ENCODE measurements at regions not wholly inside any gene's neighbourhood (a gene's known extent, or its start where the extent isn't known, plus 50 kb on each side); places are given as distances from the start of the nearest gene placed in this dataset.
"Not testable (repeated sequence)": the region's sequence is repeated elsewhere in the genome, so short reads cannot be mapped to it uniquely, and the experiment has no call there.

- FAIRE-seq (no peak), DNase-seq (ENCODE audit: low spot score) (no peak)
Observed at GRCh38 chr14:105894978-105895881, 368.8 kb downstream of the TMEM121 start.

- FAIRE-seq = not testable (repeated sequence)
Observed at GRCh38 chr14:105896206-105896605, 369.8 kb downstream of the TMEM121 start.

GRCh38 chr14:105896961-105897724, 370.8 kb downstream of the TMEM121 start:
- FAIRE-seq; DNase-seq (ENCODE audit: low spot score): not testable (repeated sequence)

More at GRCh38 chr14:105896206-105896605, 369.8 kb downstream of the TMEM121 start:
- DNase-seq (ENCODE audit: low spot score) = not testable (repeated sequence)

DNA sequence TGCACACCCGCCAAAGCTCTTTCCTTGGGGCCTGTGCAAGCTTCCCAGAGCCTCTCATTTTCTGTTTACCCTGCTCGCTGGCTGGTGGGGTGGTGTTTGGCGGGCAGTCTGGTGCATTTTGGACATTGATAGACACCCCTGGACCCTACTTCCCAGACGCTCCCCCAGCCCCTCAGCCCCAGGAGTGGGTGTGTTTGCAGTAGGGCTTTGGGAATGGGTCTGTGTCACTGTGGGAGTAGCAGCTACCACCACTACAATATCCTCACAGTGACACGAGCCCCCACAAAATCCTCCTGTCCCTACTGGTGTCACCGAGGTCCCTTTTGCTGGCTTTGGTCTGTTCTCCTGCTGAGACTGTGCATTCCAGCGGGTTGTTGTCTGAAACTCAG, 371.3 kb downstream of the TMEM121 start:
- no peak for FAIRE-seq

DNA sequence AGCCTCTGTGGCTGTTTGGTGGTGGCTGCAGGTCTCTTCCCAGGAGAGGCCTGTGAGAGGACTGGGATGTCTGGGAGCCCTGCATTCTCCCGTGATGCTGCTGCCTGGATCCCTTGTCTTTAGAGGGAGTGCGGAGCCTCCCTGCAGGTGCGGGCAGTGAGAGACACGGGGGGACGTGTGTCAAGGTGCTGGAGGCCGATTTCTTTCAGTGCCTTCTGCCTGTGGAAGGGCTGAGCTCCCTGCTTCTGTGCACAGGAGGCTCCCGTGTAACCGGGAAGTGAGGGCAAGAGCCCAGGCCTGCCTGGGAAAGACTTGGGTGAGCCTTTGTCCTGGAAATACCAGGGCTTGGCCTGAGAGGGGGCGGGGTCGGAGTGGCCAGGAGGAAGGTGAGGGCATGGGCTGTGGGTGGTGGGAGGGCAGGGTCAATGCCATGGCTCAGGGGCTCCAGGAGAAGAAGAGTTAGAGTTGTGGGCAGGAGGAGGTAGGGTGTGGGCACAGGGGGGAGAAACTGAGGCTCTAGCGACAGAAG, 372.2 kb downstream of the TMEM121 start:
- FAIRE-seq = no peak
- DNase-seq (ENCODE audit: low spot score) = no peak

More for the DNA sequence above, 371.3 kb downstream of the TMEM121 start:
- no peak for DNase-seq (ENCODE audit: low spot score)

DNA sequence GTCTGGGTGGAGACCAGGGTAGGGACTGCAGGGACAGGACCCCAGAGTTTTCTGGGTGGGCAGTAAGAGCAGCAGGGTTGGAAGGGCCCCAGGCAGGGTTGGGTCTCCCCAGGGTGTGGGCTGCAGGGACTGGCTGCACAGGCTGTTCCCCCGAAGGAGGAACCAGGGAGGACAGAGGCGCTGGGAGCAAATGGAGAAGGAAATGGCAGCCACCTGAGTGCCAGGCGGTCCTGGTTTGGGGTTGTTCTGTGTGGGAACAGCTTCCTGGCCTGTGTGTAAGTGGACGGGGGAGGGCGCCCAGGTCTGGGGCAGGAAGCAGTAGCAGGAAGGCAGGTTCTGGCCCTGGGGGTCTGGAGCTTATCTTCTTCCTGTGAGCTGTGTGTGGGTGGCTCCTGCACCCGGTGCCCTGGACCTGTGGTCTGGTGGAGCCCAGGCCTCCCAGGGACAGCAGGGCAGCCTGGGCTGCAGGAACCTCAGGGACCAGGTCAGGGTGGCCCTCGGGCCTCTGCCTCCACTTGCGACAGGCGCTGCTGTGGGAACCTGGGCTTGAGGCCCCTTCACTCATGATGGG, 372.8 kb downstream of the TMEM121 start:
- FAIRE-seq = no peak
- no peak for DNase-seq (ENCODE audit: low spot score)

- DNase-seq (ENCODE audit: low spot score) = no peak
- no peak for FAIRE-seq
Observed at GRCh38 chr14:105899657-105900397, 373.4 kb downstream of the TMEM121 start.

DNA sequence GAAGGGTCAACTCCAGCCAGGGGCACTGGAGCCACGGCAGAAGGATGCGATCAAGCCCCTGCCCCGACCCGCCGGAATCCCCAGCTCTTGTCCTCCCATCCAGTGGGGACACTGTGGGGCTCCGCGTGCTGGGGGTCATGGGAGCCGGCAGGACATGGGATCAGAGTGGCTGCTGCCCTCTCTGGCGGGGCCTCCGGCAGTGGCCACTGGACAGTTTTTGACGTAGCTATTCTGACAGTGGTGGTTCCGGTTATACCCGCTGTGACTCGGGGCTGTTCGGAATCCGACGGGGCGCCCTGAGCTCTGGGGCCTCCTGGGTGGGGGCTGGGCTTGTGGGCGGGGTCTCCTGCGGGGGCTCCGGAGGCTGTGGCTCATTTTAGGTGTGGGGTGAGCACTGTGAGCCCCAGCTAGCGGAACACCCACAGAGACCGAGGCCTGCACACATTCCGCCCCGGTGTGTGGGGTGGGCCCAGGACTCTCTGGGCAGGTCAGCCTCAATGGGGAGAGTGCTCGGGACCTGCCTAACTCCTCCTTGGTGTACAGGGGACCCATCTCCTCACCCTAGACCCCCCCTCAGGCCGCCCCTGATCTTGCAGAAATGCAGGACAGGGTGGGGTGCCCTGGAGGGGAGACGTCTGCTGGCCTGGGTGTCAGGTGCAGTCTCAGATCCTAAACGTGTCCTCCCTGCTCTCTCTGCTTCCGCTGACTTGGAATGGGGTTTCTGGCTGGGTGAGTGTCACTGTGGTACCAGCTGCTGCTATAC, 374.2 kb downstream of the TMEM121 start:
- DNase-seq (ENCODE audit: low spot score) (no peak), FAIRE-seq (no peak)

DNA sequence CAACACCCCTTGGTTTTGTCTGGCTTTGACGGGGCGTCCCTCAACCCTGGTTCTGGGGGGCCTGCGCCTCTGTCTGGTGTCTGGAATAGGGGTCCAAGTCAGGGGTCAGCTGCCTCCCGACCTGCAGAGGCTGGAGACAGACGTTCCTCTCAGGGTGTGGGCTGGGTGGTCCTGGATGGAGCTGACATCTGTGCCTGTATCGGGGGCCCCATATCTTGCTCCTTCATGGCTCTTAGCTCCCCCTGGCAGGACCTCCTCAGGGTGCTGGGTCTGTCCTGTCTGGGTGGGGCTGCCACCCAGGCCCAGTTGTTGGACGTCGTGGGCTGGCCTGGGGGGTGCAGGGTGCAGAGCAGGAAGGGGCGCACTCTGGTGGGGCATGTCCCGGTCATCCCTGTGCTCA, 374.8 kb downstream of the TMEM121 start:
- no peak for FAIRE-seq
- no peak for DNase-seq (ENCODE audit: low spot score)

DNA sequence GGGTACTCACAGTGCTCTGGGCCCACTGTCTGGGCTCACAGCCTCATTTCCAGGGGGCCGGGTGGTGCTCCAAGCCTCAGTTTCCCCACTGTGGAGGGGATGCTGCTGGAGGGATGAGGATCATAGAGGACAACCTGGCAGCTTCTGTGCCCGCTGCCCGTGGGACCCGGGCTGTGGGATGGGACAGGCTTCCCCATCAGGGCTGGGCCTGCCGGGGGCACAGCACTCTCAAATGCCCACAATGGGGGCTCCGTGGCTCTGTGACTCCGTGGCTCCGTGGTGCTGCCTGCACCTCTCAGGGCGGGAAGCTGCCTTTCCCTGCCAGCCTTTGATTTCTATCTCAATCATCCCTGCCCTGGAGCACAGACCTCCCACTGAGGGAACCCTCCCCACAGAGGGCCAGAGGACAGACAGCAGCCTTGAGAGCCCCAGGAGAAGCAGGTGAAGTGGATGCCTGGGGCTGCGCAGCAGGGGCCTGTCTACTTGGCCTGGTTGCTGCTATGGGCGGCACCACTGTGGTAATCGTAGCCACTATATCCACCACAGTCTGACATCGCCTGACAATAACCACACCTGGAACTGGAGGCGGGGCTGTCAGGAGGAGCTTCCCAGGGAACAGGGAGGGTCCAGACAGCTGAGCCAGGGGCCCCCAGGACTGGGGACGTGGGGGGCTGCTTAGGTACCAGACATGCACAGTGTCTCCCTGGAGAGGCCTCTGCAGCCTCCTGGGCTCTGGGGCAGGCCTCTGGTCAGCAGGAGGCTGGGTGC, 375.9 kb downstream of the TMEM121 start:
- FAIRE-seq (no peak), DNase-seq (ENCODE audit: low spot score) (no peak)

GRCh38 chr14:105902899-105903165, 376.4 kb downstream of the TMEM121 start:
- not testable (repeated sequence) for FAIRE-seq; DNase-seq (ENCODE audit: low spot score)

- FAIRE-seq (no peak), DNase-seq (ENCODE audit: low spot score) (no peak)
Observed at GRCh38 chr14:105903971-105904370, 377.6 kb downstream of the TMEM121 start.

- FAIRE-seq (no peak), DNase-seq (ENCODE audit: low spot score) (no peak)
Observed at GRCh38 chr14:105904379-105904778, 378.0 kb downstream of the TMEM121 start.

- no peak for FAIRE-seq
- no peak for DNase-seq (ENCODE audit: low spot score)
Observed at GRCh38 chr14:105905456-105905855, 379.1 kb downstream of the TMEM121 start.

- DNase-seq (ENCODE audit: low spot score) = no peak
- FAIRE-seq = no peak
Observed at GRCh38 chr14:105907276-105907675, 380.9 kb downstream of the TMEM121 start.

DNA sequence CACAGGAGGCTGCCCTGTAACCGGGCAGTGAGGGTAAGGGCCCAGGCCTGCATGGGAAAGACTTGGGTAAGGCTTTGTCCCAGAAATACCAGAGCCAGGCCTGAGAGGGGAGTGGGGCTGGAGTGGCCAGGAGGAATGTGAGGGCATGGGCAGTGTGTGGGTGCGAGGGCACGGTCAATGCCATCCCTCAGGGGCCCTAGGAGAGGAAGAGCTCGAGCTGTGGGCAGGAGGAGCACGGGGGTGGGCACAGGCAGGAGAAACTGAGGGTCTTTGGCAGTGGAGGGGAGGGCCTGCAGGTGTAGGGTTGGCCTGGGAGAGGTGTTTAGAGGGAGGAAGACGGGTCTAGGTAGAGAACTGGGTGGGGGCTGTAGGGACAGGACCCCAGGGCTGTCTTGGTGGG, 381.6 kb downstream of the TMEM121 start:
- FAIRE-seq (no peak), DNase-seq (ENCODE audit: low spot score) (no peak)

- DNase-seq (ENCODE audit: low spot score) = no peak
- no peak for FAIRE-seq
Observed at GRCh38 chr14:105908481-105908911, 382.1 kb downstream of the TMEM121 start.

GRCh38 chr14:105909046-105909827, 382.9 kb downstream of the TMEM121 start:
- DNase-seq (ENCODE audit: low spot score) (no peak), FAIRE-seq (no peak)

DNA sequence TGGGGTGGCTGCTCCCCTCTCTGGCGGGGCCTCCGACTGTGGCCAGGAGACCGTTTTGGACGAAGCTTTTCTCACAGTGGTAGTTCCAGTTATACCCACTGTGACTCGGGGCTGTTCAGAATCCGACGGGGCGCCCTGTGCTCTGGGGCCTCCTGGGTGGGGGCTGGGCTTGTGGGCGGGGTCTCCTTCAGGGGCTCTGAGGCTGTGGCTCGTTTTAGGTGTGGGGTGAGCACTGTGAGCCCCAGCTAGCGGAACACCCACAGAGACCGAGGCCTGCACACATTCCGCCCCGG, 383.4 kb downstream of the TMEM121 start:
- FAIRE-seq; DNase-seq (ENCODE audit: low spot score): not testable (repeated sequence)

Data from urothelium cell line (cell line).